Heart left ventricle (tissue), 13 donors: ENCODE measurements at regions not wholly inside any gene's neighbourhood (a gene's known extent, or its start where the extent isn't known, plus 50 kb on each side); places are given as distances from the start of the nearest gene placed in this dataset.

Experiments used
- POLR2A ChIP-seq, 2 donors: fragments of 450-650 bp; IDR thresholded peaks; one replicate each; pipeline ENCODE4 v1.6.1; 2017; ENCODE audit warnings: antibody characterized with exemption in 2 of 2, mild to moderate bottlenecking in 2 of 2, moderate library complexity in 2 of 2
- TF ChIP-seq, protein P1 (sequence below), 12 donors: fragments of 200-600 bp; sonication (generic) in 4 of 12; IDR thresholded peaks; one replicate each; pipeline versions ENCODE4 v1.5.0 to v1.8.0; 2018 to 2022; ENCODE audit warnings: antibody characterized with exemption in 12 of 12, mild to moderate bottlenecking in 5 of 12
- donor health status: ischemic (EF 13 %, LVEDD 7.1; RV severe dilation, severe dysfunction).
- donor health status: DM: no; HTN: yes; CAD: no.
- donor health status: DM: no; HTN: no; CAD: no.
- donor health status: ischemic (EF 25% LVEDD 6.9; RV normal size, moderate dysfunction).
- donor health status: ischemic (EF 25% LVEDD 5.7; RV mildly dilated, moderate dysfunction).
- donor health status: ischemic (EF 35%, LVEDD 5.7; RV mildly dilated, moderate dysfunction).
- donor health status: nonischemic (EF 11% LVEDD 7.7; RV severe dilation, severe dysfunction).
- donor health status: DM: yes; HTN: yes; CAD: no.
- donor health status: PGD.
- donor health status: ischemic (EF 29% LVEDD 5.4; RV normal size, mild dysfunction).
- donor health status: nonischemic (EF 23%, LVEDD 6.1; RV moderate dilation, normal function).

DNA sequence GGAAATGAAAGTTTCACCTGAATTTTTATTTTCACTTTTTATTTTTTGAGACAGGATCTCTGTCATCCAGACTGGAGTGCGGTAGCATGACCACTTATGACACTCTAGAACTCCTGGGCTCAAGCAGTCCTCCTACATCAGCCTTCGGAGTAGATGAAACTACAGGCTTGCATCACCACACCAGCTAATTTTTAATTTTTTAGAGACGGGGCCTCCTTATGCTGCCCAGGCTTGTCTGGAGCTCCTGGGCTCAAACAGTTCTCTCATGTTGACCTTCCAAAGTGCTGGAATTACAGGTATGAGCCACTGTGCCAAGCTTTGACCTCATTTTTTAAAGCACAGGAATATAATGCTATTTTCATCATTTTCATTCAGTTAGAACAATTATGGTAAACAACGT is 297.0 kb upstream of the KLHL1 start:
- TF ChIP-seq, protein P1, sequence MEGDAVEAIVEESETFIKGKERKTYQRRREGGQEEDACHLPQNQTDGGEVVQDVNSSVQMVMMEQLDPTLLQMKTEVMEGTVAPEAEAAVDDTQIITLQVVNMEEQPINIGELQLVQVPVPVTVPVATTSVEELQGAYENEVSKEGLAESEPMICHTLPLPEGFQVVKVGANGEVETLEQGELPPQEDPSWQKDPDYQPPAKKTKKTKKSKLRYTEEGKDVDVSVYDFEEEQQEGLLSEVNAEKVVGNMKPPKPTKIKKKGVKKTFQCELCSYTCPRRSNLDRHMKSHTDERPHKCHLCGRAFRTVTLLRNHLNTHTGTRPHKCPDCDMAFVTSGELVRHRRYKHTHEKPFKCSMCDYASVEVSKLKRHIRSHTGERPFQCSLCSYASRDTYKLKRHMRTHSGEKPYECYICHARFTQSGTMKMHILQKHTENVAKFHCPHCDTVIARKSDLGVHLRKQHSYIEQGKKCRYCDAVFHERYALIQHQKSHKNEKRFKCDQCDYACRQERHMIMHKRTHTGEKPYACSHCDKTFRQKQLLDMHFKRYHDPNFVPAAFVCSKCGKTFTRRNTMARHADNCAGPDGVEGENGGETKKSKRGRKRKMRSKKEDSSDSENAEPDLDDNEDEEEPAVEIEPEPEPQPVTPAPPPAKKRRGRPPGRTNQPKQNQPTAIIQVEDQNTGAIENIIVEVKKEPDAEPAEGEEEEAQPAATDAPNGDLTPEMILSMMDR (IDR thresholded peaks at IDR 0.05), result no peak
- no peak for TF ChIP-seq POLR2A (IDR thresholded peaks at IDR 0.05)
